Common myeloid progenitor, CD34-positive (primary cell): ENCODE measurements at regions not wholly inside any gene's neighbourhood (a gene's known extent, or its start where the extent isn't known, plus 50 kb on each side); places are given as distances from the start of the nearest gene placed in this dataset.

Experiments used
- CTCF ChIA-PET: fragments of 350-600 bp; sonication (Branson Sonifier 250); formaldehyde crosslinking; loops from one replicate; lab custom pipeline; 2021; ENCODE audit warnings: antibody characterized with exemption; lab: Charles Lee
- POLR2A ChIA-PET: fragments of 350-600 bp; sonication (Branson Sonifier 250); formaldehyde crosslinking; loops from one replicate; lab custom pipeline; 2021; ENCODE audit warnings: antibody characterized with exemption; lab: Charles Lee
- DNase-seq, 3 donors: peaks; one replicate each; pipeline versions ENCODE4 v3.0.0 to v3.0.0-alpha.2; 2013
- H3K27ac ChIP-seq, 2 experiments: 1 replicate in 1 of 2; 2 replicates in 1 of 2; pipeline ENCODE4 v1.7.0; 2013; ENCODE audit warnings: inconsistent platforms in 2 of 2, low read length in 2 of 2, mild to moderate bottlenecking in 2 of 2, low read depth in 1 of 2, moderate library complexity in 1 of 2; ENCODE audit not compliant: severe bottlenecking in 2 of 2, insufficient read depth in 1 of 2, poor library complexity in 1 of 2
- H3K27me3 ChIP-seq, 5 experiments: replicated peaks in 2 of 5; 1 replicate in 3 of 5; 2 replicates in 2 of 5; pipeline versions ENCODE4 v1.6.1 to v1.7.0; 2013; ENCODE audit warnings: low read length in 4 of 5, mild to moderate bottlenecking in 2 of 5, moderate library complexity in 2 of 5, inconsistent platforms in 1 of 5; ENCODE audit not compliant: insufficient read depth in 5 of 5, control insufficient read depth in 4 of 5
- H3K36me3 ChIP-seq, 4 experiments: 1 replicate in 2 of 4; 2 replicates in 2 of 4; pipeline versions ENCODE4 v1.6.1 to v1.7.0; 2013; ENCODE audit warnings: low read length in 3 of 4, control low read depth in 1 of 4, mild to moderate bottlenecking in 1 of 4; ENCODE audit not compliant: control insufficient read depth in 4 of 4, insufficient read depth in 4 of 4
- H3K4me1 ChIP-seq, 4 experiments: 1 replicate in 3 of 4; 2 replicates in 1 of 4; pipeline versions ENCODE4 v1.6.1 to v1.7.1; 2013; ENCODE audit warnings: low read length in 3 of 4, mild to moderate bottlenecking in 3 of 4, control low read depth in 1 of 4, inconsistent platforms in 1 of 4, moderate library complexity in 1 of 4; ENCODE audit not compliant: control insufficient read depth in 4 of 4, insufficient read depth in 4 of 4; ENCODE audit errors: control extremely low read depth in 1 of 4
- H3K4me3 ChIP-seq, 7 experiments: 1 replicate in 4 of 7; 2 replicates in 3 of 7; pipeline versions ENCODE4 v1.5.1 to v1.7.0; 2013; ENCODE audit warnings: mild to moderate bottlenecking in 7 of 7, low read length in 6 of 7, moderate library complexity in 6 of 7, inconsistent platforms in 2 of 7, low read depth in 2 of 7, control low read depth in 1 of 7; ENCODE audit not compliant: insufficient read depth in 4 of 7, control insufficient read depth in 1 of 7; ENCODE audit errors: extremely low read depth in 1 of 7
- H3K9me3 ChIP-seq, 5 experiments: 1 replicate in 4 of 5; 2 replicates in 1 of 5; pipeline versions ENCODE4 v1.6.1 to v1.7.1; 2013; ENCODE audit warnings: low read length in 4 of 5, mild to moderate bottlenecking in 2 of 5, inconsistent platforms in 1 of 5, low read depth in 1 of 5, moderate library complexity in 1 of 5; ENCODE audit not compliant: control insufficient read depth in 4 of 5, insufficient read depth in 2 of 5; ENCODE audit errors: control extremely low read depth in 1 of 5
- WGBS: methylation state at CpG from one replicate; pipeline ENCODE4 v1.1.5; 2013; ENCODE audit not compliant: insufficient coverage; 5-methylcytosine and 5-hydroxymethylcytosine counted together

DNA sequence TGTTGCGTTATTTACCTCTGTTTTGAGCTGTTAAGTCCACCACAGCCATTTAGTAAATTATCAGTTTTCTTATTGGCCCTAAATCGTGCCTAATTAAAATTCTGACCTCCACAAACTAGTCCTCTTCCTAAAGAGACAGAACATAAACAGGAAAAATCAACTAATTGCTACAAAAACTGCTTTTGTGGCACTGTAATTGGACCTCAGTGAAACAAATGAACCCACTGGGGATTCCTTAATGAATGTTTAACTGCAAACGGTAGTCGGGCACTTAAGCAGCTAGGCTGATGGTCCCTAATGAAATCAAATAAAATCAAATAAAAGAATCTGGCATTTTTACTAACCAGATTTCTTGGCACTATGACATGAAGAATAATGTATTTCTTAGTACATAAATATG lies 513.4 kb upstream of the SLC35B3 start:
- Histone ChIP-seq H3K4me3 (no peak overlapping the region), H3K4me1 (no peaks in the 10 kb centered on the region), H3K27ac (no peak overlapping the region), H3K36me3 (peaks cover 0 to 2% (median 0%) of the 10 kb centered on the region in 4 experiments), H3K27me3 (no peaks in the 10 kb centered on the region), H3K9me3 (no peaks in the 10 kb centered on the region)
- no peak for DNase-seq
- ChIA-PET POLR2A (no interaction called here), CTCF (no interaction called here)
- WGBS = 100% methylated on average over 3 of the region's 4 CpGs

- Histone ChIP-seq H3K27me3 (no peaks in the 10 kb centered on the region), H3K36me3 (peaks cover 0 to 2% (median 0%) of the 10 kb centered on the region in 4 experiments), H3K27ac (no peak overlapping the region), H3K4me1 (no peaks in the 10 kb centered on the region), H3K4me3 (no peak overlapping the region), H3K9me3 (no peaks in the 10 kb centered on the region)
- ChIA-PET POLR2A (no interaction called here), CTCF (no interaction called here)
- 100% methylated on average over 2 of the region's 4 CpGs for WGBS
- no peak for DNase-seq
Measured at GRCh38 chr6:8947900-8948299, 512.6 kb upstream of the SLC35B3 start.

GRCh38 chr6:8944548-8944947 lies 509.2 kb upstream of the SLC35B3 start:
- Histone ChIP-seq H3K4me1 (no peaks in the 10 kb centered on the region), H3K27ac (no peak overlapping the region), H3K4me3 (no peak overlapping the region), H3K9me3 (no peaks in the 10 kb centered on the region), H3K36me3 (no peaks in the 10 kb centered on the region), H3K27me3 (no peaks in the 10 kb centered on the region)
- ChIA-PET POLR2A (no interaction called here), CTCF (no interaction called here)
- 91% methylated on average over 3 of the region's 3 CpGs for WGBS
- no peak for DNase-seq

GRCh38 chr6:8943073-8943472 lies 507.7 kb upstream of the SLC35B3 start:
- POLR2A ChIA-PET = no interaction called here

DNA sequence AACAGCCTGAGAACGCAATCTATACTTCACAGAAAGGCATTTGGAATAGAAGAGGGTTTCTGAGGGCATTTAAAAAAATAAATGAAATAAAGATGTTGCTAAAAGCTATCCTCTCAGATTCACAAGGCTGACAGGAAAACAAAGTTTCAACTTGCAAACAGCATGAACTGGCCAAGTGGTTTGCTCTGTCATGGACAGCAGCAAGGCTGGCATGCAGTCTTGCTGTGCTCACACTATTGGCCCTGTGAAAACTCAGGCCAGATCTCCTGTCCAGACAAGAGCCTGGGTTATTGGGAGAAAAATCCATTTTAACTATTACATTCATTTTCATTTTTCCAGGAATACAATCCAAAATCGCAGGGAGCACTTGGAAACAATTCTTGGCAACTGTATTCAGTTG lies 506.2 kb upstream of the SLC35B3 start:
- no peaks in the 10 kb centered on the region for H3K4me1 ChIP-seq
- no peaks in the 10 kb centered on the region for H3K9me3 ChIP-seq
- ChIA-PET POLR2A (no interaction called here), CTCF (no interaction called here)
- no peak overlapping the region for H3K4me3 ChIP-seq
- WGBS = no CpG with 5 or more reads among the region's 2 CpGs
- no peak overlapping the region for H3K27ac ChIP-seq
- DNase-seq = no peak
- H3K36me3 ChIP-seq = no peaks in the 10 kb centered on the region
- H3K27me3 ChIP-seq = no peaks in the 10 kb centered on the region

More at GRCh38 chr6:8943073-8943472, 507.7 kb upstream of the SLC35B3 start:
- Histone ChIP-seq H3K4me3 (no peak overlapping the region), H3K4me1 (no peaks in the 10 kb centered on the region), H3K27ac (no peak overlapping the region), H3K9me3 (no peaks in the 10 kb centered on the region), H3K27me3 (no peaks in the 10 kb centered on the region), H3K36me3 (no peaks in the 10 kb centered on the region)
- CTCF ChIA-PET = no interaction called here
- WGBS = 83% methylated on average over 3 of the region's 3 CpGs
- no peak for DNase-seq

DNA sequence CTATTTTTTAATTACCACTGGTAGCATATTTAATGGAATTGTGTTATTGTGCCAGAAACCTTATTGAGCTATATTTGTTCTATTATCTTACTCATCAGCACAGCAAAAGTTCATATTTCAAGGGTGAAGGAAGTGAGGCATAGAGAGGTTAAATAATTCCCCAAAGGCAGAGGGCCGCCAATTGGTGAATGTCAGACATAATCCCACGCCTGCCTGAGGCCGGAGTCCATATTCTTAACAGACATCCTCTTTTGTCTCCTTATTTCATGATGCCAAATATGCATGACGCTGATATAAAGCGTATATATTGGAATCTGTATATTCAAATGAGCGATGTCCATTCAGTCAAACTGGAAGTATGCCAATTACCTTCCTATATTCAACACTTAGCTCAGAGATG lies 505.0 kb upstream of the SLC35B3 start:
- Histone ChIP-seq H3K27ac (no peak overlapping the region), H3K4me1 (no peaks in the 10 kb centered on the region), H3K27me3 (no peaks in the 10 kb centered on the region), H3K36me3 (no peaks in the 10 kb centered on the region), H3K9me3 (no peaks in the 10 kb centered on the region), H3K4me3 (no peak overlapping the region)
- 90% methylated on average over 2 of the region's 6 CpGs for WGBS
- CTCF ChIA-PET = no interaction called here
- no peak for DNase-seq
- POLR2A ChIA-PET = no interaction called here

- Histone ChIP-seq H3K4me3 (no peak overlapping the region), H3K27me3 (no peaks in the 10 kb centered on the region), H3K27ac (no peak overlapping the region), H3K4me1 (no peaks in the 10 kb centered on the region), H3K9me3 (no peaks in the 10 kb centered on the region), H3K36me3 (no peaks in the 10 kb centered on the region)
- peak in 1 of 3 donors; percentile 1 for DNase-seq
- 38% methylated on average over 2 of the region's 4 CpGs for WGBS
- ChIA-PET POLR2A (no interaction called here), CTCF (no interaction called here)
Measured at GRCh38 chr6:8939615-8940014, 504.3 kb upstream of the SLC35B3 start.
